Caki2 (cell line): ENCODE measurements at regions not wholly inside any gene's neighbourhood (a gene's known extent, or its start where the extent isn't known, plus 50 kb on each side); places are given as distances from the start of the nearest gene placed in this dataset.
A peak's percentile ranks its signal among the peaks of the same experiment; 100 is the strongest.

Source experiments
- DNase-seq: peaks from one replicate; pipeline ENCODE4 v3.0.0-alpha.2; 2015; ENCODE audit warnings: low read depth
- in situ Hi-C: cut with HindIII; loops from 2 replicates; pipeline ENCODE4 v1.10.0; 2016; ENCODE audit warnings: low sequenced_read_pairs, low pct_unique_long_range_greater_than_20kb, mixed read lengths

DNA sequence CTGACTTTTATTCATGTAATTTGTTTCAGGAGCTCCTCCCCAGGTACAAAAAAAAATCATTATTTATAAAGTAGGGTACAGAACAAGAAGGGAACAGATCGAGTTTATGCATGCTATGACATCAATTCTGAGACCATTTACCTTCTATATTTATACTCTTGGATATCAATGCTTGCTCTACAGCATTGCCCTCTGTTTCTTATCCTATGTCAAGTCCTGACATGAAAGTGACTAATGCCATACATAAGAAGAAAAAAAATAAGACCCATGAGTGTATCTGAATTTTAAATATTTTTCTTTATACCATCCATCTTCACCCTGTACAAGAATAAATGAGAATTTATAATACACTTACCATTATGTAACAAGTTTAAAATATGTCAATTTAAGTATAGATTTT lies 2016.3 kb upstream of the CDH9 start:
- no peak for DNase-seq
- in situ Hi-C loops: no loop called here

DNA sequence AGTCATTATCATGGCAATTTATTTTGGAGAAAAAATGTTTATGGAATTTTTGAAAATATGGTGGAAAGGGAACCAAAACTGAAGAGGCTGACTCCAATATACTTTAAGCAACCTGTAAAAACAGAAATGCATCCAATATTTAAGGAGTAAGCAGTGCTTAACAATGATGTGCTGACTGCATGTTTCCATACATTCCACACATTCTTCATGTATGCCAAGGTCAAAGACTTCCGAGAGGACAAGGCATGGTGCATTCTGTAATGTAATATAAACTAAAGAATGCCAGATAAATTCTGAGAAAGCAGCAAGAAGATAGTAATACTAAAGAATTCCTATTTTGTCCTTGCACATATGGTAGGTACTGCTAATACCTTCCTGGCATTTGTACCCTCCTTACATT lies 2015.9 kb upstream of the CDH9 start:
- in situ Hi-C loops: no loop called here

DNA sequence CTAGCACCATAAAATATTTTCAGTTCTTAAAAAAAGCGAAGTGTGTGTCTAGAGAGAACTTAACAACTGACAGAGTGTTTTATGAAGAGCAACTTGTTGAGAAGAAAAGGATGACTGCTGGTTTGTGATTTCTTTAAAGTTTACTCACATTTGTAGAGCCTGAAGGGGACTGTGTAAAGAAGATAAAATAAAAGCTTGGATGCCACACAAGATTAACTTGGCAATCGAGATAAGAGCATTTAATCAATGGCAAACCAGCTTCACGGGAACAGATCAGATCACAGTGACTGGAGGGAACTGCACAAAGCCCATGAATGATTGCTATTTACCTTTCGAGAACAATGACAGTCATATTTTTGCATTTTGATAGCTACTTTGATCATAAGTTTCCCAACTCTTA lies 2013.1 kb upstream of the CDH9 start:
- DNase-seq: no peak

More for the DNA sequence above, 2015.9 kb upstream of the CDH9 start:
- no peak for DNase-seq

DNA sequence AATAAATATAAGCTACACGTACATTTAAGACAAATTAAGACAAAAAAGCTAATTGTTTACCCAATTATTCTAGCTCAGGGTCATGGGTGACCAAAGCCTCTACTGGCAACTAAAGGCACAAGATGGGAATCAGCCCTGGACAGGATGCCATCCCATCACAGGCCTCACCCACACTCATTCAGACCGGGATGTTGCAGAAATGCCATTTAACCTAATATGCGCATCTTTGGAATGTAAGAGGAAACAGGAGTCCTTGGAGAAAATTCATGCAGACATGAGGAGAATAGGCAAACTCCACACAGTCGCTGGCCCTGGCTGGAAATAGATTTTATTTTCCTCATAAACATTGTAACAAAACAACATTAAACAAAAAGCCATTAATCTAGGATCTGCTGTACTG lies 2003.8 kb upstream of the CDH9 start:
- in situ Hi-C loops: no loop called here
- DNase-seq: no peak

More for the DNA sequence above, 2013.1 kb upstream of the CDH9 start:
- in situ Hi-C loops: no loop called here

DNA sequence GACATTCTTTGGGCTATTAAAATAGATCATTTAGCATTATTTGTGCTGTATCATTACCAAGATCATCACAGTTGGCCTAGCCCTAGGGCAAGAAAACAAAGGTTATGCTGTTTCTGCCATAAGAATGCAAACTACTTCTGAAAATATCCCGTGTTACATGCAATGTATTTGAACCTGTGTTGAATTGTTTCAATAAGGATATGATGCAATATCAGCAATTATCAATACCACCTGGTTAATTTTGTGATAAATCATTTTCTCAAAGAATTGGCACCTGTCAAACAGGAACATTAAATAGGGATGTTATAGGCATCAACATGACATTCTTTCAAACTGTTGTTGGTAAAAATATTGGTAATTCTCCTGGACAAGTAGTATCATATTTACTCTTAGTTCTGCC lies 2002.0 kb upstream of the CDH9 start:
- in situ Hi-C loops: no loop called here
- no peak for DNase-seq

DNA sequence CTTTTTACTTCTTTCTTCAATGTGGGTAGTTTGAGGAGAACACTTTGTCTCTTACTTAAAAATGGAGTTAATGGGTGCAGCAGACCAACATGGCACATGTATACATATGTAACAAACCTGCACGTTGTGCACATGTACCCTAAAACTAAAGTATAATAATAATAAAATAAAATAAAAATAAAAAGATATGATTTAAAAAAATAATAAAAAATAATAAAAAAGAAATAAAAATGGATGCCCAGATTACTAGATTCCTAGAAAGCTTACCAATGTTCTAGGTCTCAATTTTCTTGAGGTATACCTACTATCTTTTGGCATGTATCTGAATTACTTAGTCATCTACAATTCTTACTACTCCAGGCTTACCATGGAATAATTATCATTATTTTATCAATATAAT lies 2001.6 kb upstream of the CDH9 start:
- in situ Hi-C loops: no loop called here
- DNase-seq: no peak

DNA sequence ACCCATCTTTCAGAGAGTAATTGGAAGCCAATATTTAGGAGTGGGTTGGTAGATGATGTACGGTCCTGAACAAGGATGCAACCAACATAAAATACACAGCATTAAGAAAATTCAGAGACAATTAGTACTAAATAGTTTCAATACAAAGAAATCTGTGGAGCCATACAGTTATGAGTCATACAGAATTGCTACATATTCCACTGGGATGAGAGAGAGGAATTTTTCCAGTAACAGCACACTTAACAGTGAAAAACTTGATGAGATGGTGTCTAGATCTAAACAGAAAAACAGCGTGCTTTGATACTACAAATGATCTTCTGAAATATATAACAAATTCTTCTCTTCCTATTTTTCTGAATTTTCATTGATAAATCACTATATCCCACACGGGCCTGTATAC lies 1999.3 kb upstream of the CDH9 start:
- DNase-seq: no peak

DNA sequence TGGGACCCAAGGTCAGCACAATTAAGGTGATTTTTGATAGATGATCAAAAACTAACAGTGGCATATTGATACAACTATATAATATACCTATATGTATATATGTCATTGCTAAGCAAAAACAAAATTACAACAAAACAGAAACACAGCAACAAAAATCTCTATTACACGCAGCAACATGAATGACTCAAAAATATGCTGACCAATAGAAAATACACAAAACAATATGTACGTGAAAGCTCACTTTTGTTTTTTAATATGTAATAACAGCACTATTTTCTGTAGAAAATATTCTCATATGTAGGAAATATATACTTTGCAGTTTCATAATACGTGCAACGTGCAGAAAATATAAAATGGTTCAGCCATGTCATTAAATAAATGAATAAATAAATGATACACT lies 1985.7 kb upstream of the CDH9 start:
- in situ Hi-C loops: no loop called here
- DNase-seq: no peak

More for the DNA sequence above, 1999.3 kb upstream of the CDH9 start:
- in situ Hi-C loops: no loop called here

DNA sequence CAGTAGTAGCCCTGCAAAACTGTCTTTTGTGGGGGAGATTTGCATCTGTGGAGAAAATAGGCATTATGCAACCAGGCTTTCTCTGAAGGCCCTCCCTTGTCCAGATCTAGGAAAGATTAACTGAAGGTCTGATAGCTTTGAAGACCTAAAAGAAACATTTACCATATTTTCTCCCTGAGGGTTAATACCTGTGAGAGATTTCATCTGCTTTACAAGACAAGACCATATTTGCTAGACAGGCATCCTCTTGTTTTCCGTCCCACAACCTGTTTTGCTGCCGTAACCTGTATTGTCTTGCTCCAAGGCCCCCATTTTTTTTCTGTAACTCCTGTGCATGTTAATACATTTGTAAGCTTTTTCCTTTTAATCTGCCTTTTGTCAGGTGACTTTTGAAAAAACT lies 1985.2 kb upstream of the CDH9 start:
- in situ Hi-C loops: no loop called here
- DNase-seq: no peak

DNA sequence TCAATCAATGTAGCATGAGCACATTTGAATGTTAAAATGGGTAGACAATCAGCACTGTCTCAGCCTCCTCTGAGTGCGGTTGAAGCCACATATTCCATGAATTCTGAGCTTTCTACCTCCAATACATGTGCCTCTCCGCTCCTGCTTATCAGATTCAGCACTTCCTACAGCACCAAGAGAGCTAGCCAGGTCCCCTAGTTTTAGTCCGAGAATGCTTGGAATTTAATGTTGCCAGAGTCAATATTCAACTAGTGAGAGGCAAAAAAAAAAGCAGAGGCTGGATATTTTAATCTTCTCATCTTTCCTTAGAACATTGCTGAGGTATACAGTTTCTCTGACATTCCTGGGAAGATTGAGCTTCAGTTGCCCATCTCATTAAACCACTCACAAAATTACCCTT lies 1979.1 kb upstream of the CDH9 start:
- DNase-seq: no peak
- in situ Hi-C loops: no loop called here

DNA sequence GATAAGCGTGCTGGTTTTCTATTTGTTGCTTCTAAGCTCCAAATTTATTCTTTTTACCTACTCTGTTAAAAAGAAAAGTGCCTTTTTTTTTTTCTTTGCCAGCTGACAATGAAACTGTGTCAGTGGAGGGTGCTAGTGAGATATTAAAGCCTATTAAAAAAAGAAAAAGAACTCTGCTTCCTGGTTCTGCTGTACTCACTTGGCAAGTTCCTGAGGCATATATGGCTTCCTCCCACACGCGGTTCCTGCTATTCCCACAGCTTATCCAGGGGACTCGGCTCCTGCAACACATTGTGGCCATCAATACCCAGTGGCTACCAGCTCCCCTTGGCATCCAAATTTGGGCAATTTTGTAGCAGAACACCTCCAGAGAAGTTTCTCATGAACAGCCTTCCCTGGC lies 1977.7 kb upstream of the CDH9 start:
- in situ Hi-C loops: no loop called here
- DNase-seq: peak; percentile 2

DNA sequence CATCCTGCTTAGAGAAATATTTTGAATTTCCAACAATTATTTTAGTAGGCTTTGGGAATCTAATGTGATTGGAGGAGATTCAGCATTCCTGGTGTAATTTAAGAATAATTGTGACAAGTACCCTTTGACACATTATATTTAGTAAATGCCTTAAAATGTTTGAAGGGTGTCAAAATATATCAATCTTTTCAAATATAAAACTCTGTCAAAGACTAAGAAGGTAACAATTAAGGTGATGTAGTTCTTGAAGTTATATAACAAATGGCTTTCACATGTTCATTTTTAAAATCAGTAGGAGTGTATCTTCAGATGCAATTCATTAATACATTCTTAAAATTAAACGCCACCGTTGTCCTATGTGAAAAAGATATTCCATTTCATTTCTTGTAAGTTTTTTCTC lies 1977.1 kb upstream of the CDH9 start:
- in situ Hi-C loops: no loop called here
- no peak for DNase-seq

DNA sequence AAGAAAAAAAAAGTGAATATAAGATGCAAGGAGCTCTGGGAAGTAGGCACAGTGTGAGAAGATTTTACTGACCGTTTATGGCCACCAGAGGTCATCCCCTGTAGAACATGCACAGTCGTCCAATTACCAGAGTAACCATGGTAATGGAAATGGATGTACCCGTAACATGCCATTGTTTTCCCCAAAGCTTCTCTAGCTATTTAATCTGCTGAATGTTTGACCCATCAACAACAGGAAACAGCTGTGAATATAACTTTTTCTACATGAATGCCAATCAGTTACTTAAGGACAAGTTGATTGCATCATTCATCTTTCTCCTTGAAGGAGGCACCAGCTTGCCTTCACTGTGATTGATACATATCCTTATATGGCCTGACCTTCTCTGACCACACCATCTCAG lies 1967.0 kb upstream of the CDH9 start:
- peak; percentile 4 for DNase-seq
- in situ Hi-C loops: no loop called here

DNA sequence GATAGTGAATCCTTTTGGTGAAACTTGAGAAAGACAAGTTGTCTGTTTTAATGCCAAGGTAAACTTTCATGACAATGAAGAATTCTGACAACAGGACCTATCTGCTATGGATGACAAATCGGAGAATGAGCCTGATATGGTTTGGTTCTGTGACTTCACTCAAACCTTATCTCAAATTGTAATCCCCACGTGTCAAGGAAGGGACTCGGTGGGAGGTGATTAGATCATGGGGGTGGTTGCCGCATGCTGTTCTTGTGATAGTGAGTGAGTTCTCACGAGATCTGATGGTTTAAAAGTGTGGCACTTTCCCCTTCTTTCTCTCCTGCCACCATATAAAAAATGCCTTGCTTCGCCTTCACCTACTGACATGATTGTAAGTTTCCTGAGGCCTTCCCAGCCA lies 1964.1 kb upstream of the CDH9 start:
- in situ Hi-C loops: no loop called here
- no peak for DNase-seq

DNA sequence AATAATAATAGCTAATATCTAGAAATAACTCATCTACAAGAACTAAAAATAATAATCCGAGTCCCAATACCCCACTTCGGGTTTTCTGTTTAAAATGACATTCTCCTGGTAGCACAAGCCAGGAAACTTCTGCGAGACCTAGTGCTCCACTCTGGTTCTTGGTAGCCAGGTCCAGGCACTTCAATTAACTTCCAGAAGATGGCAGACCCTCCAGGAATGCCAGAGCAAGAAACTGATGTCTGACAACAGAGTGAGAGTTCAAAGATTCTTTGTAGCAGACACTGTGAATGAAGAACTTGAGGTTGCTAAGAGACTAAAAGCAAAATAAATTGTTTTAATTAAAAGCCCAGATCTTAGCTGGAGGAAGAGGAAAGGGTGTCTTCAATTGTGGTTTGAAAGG lies 1963.3 kb upstream of the CDH9 start:
- in situ Hi-C loops: no loop called here
- no peak for DNase-seq

DNA sequence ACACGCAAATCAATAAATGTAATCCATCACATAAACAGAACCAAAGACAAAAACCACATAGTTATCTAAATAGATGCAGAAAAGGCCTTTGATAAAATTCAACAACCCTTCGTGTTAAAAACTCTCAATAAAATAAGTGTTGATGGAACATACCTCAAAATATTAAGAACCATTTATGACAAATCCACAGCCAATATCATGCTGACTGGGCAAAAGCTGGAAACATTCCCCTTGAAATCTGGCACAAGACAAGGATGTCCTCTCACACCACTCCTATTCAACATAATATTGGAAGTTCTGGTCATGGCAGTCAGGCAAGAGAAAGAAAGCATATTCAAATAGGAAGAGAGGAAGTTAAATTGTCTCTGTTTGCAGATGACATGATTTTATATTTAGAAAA lies 1946.3 kb upstream of the CDH9 start:
- in situ Hi-C loops: no loop called here
- no peak for DNase-seq

DNA sequence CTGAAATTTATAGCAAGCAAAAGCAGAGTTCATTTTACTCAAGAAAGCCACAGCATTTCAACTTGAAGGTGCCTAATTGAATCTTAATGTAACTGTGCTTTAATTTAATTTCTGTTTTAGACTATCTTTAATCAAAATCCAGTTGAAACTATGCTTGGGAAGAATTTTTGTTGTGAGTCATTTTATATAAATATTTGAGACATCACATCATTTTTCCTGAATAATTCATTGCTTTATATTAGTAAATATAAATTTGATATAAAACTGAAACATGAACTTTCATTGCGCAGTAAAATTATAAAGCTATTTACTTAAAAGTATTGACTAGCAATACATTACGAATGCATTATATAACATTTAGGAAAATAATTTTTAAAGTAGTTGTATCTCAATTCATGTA lies 1937.1 kb upstream of the CDH9 start:
- in situ Hi-C loops: no loop called here
- no peak for DNase-seq

DNA sequence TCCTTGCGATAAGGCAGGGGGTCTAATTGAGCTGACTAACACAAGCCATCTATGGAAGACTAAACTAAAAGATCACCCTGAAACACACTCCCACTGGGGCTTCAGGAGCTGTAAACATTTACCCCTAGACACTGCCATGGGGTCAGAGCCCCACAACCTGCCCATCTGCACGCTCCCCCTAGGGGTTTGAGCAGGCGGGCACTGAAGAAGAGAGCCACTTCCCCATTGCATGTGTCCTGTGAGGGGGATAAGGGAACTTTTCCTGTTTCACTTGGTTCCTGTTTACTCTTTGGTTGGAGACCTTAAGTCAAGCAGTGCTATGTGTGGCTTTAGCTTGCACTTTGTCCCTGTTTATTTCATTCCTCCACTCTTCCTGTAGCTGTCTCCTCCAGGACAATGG lies 1929.5 kb upstream of the CDH9 start:
- in situ Hi-C loops: no loop called here
- DNase-seq: no peak

DNA sequence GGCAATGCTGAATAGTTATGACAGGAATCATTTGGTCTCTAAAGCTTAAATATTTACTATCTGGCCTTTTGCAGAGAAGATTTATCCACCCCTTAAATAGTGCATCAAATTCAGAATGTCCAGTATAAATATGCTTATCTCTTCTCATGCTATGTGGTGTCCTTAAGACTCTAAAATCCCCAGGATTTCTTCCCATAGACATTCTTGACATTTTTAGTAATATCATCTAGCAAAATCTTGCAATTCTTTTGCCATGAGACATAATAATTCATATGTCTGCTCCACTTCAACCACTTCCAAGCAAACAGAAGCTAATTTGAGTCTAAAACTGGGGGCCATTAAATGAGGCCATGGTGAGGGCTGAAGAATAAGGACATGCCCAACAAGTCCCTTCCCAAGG lies 1923.4 kb upstream of the CDH9 start:
- DNase-seq: no peak
- in situ Hi-C loops: no loop called here

DNA sequence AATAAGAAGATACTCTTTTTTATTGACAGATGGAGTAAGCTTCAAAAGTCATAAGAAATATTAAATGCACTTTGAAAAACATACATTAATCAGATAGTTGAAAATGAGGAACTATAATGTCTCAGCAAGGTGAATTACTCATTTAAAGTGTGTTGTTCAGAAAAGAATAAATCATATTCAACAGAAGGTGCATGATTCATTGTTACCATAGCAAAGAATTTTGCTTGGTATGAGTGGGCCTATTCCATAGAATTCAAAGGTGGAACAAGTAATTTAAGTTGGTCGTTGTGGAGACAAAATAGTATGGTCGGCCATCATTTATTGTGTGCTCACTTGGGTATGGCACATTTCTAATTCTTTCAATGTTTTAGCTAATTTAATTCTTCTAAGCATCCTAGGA lies 1920.2 kb upstream of the CDH9 start:
- in situ Hi-C loops: no loop called here
- no peak for DNase-seq

DNA sequence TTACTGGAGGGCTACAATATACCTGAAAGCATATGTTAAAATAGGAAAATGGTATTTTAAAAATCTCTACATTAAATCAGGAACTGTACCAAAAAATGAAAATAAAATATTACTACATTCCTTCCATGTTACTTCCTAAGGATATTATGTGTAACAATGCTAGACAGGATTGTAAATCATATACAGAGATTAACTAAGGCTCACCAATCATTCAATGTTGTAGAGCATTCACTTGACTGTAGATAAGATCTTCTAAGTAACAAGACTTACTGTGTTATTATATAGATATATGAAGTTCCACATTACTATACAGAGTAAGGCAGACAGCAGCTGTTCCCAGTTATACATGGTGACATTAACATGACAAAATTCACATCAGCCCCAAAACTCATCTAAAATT lies 1919.1 kb upstream of the CDH9 start:
- in situ Hi-C loops: no loop called here
- no peak for DNase-seq
